ENCODE measurements at regions not wholly inside any gene's neighbourhood (a gene's known extent, or its start where the extent isn't known, plus 50 kb on each side); places are given as distances from the start of the nearest gene placed in this dataset.
"Not testable (repeated sequence)": the region's sequence is repeated elsewhere in the genome, so short reads cannot be mapped to it uniquely, and the experiment has no call there.

DNA sequence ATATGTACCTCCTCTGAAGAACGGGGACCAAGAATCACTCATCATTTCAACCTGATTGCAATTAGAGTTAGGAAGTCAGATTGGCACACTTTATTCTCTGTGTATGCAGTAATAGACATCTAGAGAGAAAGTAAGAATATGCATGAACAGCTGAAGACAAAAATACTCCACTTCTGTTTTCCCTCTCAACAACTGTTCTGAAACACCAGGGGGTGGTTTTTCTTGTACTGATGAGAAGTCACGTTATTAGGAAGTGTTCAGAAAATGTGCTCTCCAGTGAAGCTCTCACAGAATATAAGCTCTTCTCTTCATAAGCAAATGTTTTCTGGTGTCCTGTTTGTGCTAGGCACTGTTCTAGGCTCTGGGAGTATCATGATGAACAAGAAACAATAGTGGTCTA is 531.7 kb upstream of the C9orf72 start:
- DNase-seq (ENCODE audit: low spot score): no peak

- no peak for DNase-seq (ENCODE audit: low spot score)
These were observed 546.9 kb upstream of the C9orf72 start for GRCh38 chr9:28120184-28120583.

GRCh38 chr9:28120626-28121025 is 547.3 kb upstream of the C9orf72 start:
- DNase-seq (ENCODE audit: low spot score): no peak

DNA sequence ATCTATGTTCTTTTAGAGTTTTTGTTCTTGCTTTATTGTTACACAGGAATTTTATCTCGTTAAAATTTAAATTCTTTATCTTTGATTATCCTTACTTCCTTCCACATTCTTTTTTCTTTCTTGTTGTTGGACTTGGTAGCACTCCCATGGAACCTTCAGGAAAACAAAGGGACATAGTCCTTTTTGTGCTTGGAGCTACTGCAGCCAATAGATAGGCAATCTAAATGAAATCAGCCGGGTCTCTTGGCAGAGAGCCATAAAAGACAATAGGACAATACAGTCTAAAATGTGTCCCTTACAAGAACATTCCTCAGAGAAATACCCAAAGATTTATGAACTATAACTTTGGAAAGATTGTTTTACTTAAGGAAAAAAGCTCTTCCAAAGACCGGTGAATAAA is 548.1 kb upstream of the C9orf72 start:
- no peak for DNase-seq (ENCODE audit: low spot score)

GRCh38 chr9:28124917-28125316 is 551.6 kb upstream of the C9orf72 start:
- DNase-seq (ENCODE audit: low spot score): no peak

DNA sequence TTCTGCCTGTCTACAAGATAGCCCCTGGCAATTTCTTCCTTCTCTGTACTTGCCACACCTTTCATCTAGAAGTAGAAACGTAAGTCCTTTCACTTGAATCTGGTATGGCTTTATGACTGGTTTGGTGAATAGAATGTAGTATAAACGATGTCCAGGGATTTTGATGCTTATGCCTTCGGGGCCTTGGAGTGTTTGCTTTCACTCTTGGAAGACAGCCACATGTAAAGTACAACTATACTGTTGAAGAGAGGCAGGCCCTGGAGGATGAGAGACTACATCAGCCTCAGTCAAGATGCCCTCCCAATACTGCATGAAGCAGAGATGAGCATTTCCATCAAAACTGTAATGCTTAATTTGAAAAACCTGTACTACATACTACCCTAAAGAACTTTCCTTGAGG is 553.8 kb upstream of the C9orf72 start:
- no peak for DNase-seq (ENCODE audit: low spot score)

GRCh38 chr9:28134446-28134976 is 561.2 kb upstream of the C9orf72 start:
- no peak for DNase-seq (ENCODE audit: low spot score)

GRCh38 chr9:28135549-28135948 is 562.3 kb upstream of the C9orf72 start:
- DNase-seq (ENCODE audit: low spot score): no peak

GRCh38 chr9:28136113-28136512 is 562.8 kb upstream of the C9orf72 start:
- no peak for DNase-seq (ENCODE audit: low spot score)

GRCh38 chr9:28147430-28147829 is 574.1 kb upstream of the C9orf72 start:
- DNase-seq (ENCODE audit: low spot score): not testable (repeated sequence)

- DNase-seq (ENCODE audit: low spot score): not testable (repeated sequence)
These were observed 574.8 kb upstream of the C9orf72 start for GRCh38 chr9:28147923-28148597.

GRCh38 chr9:28149361-28150050 is 576.2 kb upstream of the C9orf72 start:
- DNase-seq (ENCODE audit: low spot score): not testable (repeated sequence)

DNA sequence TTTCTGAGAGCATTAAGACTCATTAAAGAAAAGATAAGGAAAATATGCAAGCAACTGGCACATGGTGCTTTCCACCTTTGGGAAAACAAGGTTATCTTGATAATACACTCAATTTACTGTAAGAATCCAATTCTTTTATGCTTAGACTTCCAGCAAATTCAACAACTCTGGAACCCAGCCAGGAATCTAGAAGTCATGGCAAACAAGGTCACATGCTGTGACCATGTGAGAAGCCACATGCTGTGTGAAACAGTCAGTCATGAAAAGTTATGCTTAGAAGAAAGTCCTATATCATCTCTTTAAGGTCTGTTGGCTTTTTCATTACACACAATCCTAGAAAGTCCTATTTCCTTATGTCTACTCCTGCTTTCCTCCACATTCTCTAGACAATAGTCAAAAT is 581.8 kb upstream of the C9orf72 start:
- DNase-seq (ENCODE audit: low spot score): no peak

GRCh38 chr9:28155671-28156070 is 582.4 kb upstream of the C9orf72 start:
- no peak for DNase-seq (ENCODE audit: low spot score)

GRCh38 chr9:28158451-28158850 is 585.2 kb upstream of the C9orf72 start:
- DNase-seq (ENCODE audit: low spot score): no peak

DNA sequence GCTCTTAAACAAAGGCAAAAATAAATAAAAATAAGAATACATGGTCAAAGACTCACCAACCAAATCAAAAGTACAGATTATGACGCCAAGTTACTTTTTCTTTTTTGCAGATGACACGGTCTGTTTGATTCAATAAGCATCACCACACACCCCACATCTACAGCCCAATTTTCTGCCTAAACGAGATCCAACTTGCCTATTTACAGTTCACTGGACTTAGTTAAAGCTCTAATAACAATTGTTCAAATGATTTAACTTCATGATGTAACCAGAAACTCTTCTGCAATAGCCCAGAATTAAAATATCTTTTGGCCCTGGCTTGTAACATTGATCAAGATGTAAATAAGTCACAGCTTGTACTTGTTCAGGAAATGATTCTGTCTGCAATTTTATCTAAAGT is 590.3 kb upstream of the C9orf72 start:
- DNase-seq (ENCODE audit: low spot score): no peak

DNA sequence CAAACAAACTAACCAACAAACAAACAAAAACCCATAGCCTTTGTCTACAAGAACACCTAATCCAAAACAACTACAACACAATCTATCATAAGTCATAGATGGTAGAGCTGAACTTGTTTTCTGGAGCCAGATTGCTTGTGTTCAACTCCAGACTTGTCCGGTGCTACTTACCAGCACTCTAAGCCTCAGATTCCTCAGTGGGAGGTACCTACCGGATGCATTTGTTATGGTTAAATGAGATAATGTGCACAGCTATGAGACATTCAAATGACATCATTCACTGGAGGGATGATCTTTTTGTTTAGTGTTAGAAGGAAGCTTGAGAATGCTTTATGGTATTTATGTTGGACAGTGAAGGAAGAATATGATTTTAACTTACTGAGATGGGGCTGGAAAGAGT is 592.9 kb upstream of the C9orf72 start:
- DNase-seq (ENCODE audit: low spot score): no peak

DNA sequence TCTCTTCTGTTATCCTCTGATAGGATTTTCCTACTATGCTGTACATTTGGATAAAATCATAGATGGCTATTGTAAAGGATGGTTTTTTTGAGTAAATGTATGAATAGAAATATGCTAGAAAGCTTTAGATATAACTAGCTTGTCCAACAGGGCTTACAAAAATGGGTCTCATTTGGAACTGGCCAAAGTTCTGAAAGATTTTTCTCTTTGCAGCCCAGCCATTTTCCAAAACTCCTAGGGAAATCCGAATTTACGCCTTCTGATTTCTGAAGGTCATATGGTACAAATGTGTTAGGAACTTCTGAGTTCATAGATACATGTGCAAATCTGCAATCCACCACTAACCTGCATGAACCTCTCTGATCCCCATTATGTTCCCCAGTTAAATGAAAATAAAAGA is 603.9 kb upstream of the C9orf72 start:
- DNase-seq (ENCODE audit: low spot score): no peak

DNA sequence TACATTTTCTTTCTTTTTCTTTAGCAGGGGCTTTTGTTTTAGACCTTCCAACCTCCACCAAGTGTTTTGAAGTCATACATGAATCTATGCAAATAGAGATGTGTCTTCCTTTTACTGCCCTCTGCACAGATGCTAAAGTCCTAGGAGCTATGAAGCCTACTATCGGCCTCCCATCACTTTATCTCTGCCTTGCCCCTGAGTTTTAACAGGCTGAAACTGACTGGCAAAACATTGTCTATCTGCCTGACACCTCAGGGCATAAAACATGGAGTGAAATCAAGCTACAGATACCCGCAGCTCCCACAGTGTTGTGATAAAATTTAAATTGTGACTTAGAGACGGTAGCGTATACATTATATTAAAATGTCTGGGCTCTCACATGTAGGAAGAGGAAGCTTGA is 604.6 kb upstream of the C9orf72 start:
- no peak for DNase-seq (ENCODE audit: low spot score)

- DNase-seq (ENCODE audit: low spot score): no peak
These were observed 606.6 kb upstream of the C9orf72 start for GRCh38 chr9:28179893-28180292.

DNA sequence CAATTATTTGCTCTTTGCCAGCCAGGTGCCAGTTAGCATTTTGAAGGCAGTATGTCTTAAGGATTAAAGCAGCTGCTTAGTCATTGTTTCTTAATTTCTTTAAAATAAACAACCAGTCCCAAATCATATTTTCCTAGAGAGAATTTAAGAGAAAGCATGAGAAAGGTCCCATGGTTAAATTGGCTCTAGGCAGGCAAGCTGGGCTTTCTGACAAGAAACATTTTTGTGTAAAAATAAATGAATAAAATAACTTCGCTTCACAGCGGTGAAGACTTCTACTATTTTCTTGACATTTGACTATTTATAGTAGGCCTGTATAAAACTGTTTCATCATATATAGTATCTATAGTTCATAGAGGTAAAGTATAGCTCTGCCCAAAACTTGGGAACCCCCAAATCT is 617.7 kb upstream of the C9orf72 start:
- DNase-seq (ENCODE audit: low spot score): no peak

DNA sequence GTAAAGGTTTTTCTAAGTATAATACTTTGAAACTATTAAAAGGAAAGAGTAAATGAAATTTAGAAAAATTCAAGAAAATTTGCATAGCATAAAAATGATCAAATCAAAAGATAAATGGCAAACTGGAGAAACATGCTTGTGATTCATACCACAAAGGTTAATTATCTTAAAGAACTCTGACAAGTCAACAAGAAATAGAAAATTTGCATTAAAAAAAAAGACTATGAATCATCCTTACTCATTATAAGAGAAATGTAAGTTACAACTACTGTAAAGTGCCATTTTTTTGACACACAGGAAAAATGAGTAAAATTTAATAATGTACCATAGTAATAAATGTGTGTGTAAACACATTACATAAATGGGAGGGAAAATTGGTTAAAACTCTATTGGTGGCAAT is 624.4 kb upstream of the C9orf72 start:
- no peak for DNase-seq (ENCODE audit: low spot score)

DNA sequence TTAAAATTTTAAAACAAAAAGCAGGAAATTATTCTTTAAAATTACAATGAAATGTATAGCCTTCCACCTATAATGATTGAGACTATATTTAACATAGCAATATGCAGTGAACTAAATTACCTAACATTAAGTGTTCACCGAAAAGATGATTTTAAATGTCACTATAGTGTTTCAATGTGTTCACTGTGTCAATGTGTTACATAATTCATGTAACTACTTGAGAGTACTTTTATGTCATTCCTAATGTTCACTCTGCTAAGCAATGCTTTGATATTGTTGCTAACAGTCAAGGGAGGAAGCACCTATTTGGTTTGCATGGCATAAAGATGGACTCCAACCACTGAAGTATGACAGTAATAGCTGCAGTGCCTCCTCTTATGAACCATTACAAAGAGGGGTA is 629.8 kb upstream of the C9orf72 start:
- DNase-seq (ENCODE audit: low spot score): no peak

GRCh38 chr9:28206280-28206679 is 633.0 kb upstream of the C9orf72 start:
- DNase-seq (ENCODE audit: low spot score): no peak

Measured in AG08395 (cell line).